ENCODE measurements at regions not wholly inside any gene's neighbourhood (a gene's known extent, or its start where the extent isn't known, plus 50 kb on each side); places are given as distances from the start of the nearest gene placed in this dataset.

DNA sequence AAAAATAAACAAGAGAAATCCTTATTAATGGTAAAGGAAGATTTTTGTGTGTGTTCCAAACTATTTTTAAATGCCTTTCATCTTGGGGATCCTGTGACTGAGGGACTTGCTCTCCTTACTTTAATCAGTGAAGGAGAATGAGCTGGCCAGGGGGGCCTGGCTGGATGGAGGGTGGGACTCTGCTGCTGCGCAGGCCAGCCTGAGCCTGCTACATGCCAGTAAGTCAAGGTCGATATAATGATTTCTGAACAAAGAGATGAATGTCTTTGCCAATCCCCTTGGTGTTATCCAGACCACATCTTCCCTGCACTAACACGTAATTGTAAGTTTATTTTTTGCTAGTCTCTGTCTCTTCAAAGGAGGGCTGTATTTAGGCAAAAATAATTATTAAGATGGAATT is 1679.2 kb upstream of the TENM3 start:
- DNase-seq, result no peak

DNA sequence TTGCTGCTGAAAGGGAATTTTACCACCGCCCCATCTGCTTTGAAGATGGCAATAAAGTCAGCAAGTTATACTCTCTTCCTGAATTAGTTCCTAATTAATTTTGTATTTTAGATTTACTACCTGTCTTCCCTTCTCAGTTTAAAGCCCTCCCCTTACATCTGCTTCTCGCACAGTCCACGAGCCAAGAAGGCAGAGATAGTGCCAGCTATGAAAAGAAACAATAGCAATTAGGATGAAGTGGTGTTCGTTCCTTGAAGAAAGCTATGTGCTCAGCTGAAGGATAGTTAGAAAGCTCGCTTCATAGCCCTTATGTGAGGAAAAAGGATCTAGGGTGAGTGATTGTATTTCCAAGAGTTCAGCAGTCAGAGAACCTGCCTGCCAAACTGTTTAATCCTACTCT is 1678.8 kb upstream of the TENM3 start:
- DNase-seq, result no peak

DNA sequence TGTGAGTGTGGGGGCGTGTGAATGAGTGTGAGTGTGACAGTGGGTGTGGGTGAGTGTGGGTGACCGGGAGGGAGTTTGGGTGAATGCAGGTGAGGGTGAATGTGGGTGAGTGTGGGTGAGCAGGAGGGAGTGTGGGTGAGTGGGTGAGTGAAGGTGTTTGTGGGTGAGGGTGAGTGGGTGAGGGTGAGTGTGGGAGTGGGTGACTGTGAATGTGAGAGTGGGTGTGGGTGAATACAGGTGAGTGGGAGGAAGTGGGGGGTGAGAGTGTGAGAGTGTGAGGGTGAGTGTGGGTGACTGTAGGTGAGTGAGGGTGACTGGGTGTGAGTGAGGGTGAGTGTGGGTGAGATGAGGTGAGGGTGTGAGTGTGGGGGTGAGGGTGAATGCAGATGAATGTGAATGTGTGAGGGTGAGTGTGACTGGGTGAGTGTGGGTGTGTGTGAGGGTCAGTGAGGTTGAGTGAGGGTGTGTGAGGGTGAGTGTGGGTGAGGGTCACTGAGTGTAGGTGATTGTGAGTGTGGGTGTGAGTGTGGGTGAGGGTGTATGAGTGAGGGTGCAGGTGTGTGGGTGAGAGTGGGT is 1677.3 kb upstream of the TENM3 start:
- DNase-seq, result no peak

DNA sequence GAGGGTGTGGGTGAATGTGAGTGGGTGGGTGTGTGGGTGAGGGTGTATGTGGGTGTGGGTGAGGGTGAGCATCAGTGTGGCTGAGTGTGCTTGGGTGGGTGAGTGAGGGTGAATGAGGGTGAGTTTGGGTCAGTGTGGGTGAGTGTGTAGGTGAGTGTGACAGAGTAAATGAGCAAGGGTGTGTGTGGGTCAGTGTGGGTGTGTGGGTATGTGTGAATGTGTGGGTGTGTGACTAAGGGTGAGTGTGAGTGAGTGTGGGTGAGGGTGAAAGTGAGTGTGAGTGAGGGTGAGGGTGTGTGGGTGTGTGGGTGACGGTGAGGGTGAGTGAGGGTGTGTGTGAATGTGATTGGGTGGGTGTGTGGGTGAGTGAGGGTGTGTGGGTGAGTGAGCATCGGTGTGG is 1676.7 kb upstream of the TENM3 start:
- no peak for DNase-seq

DNA sequence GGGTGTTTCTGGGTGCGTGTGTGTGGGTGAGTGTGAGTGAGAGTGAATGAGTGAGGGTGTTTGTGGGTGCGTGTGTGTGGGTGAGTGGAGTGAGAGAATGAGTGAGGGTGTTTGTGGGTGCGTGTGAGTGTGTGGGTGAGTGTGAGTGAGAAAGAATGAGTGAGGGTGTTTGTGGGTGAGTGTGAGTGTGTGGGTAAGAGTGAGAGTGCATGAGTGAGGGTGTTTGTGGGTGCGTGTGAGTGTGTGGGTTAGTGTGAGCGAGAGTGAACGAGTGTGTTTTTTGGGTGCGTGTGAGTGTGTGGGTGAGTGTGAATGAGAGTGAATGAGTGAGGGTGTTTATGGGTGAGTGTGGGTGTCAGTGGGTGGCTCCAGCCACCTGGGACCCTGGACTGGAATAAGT is 1676.1 kb upstream of the TENM3 start:
- DNase-seq, result no peak

DNA sequence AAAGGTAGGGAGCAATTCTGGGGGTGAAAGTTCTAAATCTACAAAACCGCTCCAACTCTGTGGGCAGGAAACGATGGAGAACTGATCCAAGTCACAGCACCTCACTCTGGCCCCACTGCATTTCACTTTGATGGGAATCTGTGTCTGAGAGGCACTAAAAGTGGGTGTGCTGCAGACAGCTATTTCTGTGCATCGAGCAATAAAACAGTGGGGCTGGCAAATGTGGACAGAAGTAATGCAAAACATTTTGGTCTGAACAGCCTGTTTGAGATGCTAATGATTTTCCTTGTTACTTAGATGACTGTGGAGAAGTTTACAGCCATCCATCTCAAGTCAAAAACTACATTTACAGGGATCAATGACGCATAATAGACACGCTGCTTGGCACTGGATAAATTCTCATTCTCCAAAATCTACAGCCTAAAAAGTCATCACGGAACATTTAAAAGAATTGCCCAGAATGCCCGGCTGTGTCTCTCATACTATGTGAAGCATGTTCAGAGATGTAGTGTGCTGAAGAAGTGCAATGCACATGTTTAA is 1671.6 kb upstream of the TENM3 start:
- DNase-seq, result no peak

DNA sequence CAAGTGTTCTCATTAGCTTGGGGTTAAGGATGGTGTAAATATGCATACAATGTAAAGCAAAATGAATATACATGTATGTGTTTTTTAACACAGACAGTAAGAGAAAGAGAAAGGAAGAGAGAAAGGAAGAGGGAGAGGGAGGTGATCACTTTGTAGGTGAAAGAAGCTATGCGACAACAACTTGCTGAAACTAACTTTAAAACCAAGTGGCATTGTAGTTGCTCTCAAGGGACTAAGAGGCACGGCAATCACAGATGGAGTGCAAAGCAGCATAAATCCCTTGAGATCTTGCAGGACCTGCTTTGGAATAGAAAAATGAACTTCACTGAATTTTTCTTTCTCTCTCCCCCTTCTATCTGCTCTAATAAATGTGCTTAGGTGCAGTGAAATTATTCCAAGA is 1665.0 kb upstream of the TENM3 start:
- no peak for DNase-seq

DNA sequence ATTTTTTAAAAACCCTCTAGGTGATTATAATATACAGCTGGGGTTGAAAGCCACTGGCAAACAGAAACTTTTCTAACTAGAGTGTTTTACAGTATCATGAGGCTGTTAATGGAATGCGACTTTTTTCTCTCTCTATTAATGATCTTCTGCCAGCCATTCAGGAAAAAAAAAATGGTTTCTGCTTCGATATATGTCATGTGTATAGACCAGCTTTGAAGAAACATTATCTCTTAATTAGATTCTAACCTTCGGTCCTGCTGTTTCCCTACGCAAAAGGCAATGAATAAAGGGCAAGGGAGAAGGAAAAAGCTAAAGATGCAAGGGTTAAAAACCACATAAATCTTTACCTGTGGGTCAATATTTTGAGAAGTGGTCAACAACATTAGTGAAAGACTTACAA is 1662.1 kb upstream of the TENM3 start:
- no peak for DNase-seq

DNA sequence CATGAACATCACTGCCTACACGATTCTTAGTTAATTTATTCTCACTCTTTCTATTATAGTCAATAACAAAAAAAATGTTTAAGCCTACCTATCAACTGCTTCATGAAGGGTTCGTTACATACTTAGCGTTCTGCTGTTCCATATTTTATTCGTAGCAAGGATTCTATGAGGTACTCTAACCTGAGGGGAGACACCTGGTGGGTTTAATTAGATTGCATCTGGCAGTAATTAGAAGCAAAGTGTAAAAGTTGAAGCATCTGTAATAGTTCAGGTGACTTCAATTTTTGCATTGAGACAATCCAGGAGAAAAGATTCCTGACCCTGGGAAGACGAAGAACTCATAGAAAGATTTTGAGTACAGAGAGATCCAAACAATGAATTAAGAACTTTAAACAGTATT is 1655.8 kb upstream of the TENM3 start:
- no peak for DNase-seq

DNA sequence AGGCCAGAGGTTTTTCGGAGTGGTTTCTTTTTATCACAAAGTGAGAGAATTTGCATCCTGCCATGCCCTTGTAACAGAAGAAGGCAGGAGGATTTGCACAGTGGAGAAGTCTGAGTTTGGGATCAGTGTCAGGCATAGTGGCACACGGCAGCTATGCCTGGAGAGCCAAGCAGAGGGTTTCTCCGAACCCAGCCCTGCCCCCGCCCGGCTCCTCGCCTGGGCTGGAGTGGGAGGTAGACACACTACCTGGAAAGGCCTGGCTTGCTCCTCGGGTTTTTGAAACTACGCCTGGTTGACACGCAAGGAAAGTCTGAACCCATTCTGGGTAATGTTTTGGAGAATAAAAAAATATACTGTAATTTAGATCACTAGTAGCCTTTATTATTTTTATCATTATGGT is 1653.6 kb upstream of the TENM3 start:
- DNase-seq, result no peak

DNA sequence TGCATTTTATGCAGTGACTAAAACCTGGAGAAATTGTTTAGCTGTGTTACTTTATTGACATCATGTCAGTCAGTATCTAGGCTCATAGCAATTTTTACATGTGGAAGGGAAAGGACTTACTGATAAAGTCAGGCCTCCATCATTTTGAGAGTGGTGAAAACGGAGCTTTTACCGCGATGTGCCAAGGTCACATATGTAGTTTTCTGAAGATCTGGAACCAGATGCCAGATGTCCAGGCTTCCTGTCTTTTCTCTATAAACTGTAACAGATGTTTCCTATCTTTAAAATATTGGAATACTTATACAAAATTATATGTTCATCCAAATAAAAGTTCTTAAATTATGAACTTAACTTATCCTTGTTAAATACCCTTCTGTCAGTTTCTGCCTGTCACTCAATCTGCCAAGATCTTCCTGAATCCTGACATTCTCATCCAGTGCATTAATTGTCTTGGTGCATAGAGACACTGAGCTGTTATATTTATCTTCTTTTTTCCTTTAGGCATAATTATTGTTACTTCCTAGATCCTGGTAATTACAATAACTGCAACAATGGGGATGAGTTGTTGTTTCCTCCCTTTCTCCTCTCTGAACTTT is 1646.2 kb upstream of the TENM3 start:
- DNase-seq, result no peak

DNA sequence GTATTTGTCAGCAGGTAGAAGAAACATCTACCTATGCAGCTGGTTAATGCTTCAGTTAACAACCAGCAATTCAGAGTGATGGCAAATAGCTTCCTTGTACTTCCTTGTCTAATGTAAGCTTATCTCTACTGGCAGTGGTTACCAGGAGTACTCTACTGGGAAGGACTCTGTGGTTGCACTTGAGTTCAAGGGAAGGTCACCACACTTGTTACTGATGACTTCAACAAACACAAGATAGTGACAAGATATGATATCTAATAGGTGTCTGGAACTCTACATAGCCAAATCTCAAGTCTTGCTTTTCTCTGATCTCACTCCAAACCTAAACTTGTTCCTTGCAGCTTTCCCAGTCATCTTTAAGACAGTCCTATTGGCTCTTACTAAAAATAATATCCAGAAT is 1644.9 kb upstream of the TENM3 start:
- DNase-seq, result no peak

DNA sequence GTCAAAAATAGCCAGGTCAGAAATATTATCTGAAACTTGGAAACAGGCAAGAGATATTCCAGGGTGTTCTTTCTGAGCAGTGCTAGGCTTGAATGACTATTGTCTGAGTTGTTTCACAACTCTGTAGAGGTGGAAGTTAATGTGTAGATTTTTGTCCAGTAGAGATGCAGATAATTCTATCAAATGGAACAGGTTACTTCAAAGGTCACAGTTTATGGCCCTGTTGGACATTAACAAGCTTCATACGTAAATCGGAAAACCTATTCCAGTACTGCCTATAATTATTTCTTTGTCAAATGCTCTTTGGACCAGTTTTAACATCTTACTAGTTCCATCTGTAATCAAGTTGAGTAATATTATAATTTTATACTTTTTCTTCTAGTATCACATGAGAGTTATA is 1639.4 kb upstream of the TENM3 start:
- no peak for DNase-seq

DNA sequence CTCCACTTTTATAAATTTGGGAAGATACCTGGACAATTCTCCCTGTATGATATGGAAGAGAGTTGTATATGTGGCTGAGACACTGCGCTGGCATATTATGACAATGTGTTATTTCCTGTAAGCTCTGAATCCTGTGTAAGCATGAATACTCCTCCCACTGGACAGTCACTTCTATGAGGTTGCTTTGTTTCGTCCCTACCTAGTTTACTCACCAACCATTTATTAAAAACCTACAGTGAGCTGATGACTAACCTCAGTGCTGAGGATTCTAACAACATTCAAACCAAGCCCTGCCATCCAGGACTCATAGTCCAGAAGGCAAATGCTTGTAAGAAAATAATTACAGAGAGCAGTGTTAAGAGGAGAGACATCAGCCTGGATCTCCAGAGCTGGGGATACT is 1632.9 kb upstream of the TENM3 start:
- DNase-seq, result no peak

DNA sequence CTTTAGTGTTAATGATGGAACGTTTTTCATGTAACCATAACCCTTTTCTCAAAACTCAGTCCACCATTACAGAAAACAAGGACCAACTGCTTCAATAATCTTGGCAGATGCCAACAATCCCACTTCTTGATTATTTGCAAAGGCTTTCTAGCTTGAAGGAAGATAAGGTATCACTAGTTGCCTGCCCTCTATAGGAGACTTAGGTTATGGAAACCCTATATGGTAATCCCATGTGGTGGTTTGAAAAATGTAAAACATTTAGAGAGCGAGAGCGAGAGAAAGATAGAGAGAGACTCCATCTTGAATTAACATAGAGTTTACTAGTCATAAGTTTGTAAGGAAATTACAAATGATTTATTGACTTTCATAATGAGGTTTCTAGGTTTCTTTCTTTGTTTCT is 1627.5 kb upstream of the TENM3 start:
- DNase-seq, result no peak

DNA sequence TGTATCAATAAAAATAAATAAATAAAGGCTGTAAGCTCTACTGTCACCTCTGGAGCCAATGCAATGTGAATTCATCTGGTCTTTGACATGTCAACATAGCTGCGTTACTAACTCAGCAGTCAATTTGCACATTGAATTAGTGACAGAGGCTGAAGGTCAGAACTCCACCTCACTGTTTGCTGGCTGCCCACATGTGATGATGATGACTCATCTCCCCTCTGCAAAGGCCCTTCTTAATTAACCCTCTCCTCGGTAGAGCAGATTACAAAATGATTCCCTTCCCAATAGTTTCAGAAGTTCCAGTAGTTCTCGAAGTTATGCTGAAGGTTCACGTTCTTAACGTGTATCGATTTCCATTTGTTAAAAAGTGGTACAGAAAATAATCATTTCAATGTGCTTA is 1626.0 kb upstream of the TENM3 start:
- DNase-seq, result no peak

DNA sequence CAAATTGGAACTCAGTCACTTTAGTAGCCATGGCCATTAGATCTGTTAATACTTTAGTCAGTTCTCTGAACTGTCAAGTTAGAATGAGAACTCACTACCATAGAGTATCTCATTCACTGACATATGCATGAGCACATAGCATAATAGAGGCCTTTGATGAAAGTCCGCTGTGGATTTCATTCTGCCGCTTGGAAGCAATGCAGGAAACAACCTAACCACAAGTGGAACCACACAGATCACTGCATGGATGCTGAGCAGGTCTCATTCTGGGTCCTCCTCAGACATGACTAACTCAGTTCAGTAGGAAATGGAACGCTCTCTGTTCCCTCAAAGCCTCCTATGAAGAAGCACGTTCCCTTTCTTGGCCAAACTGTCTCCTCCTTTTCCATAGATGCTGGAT is 1624.8 kb upstream of the TENM3 start:
- DNase-seq, result no peak

DNA sequence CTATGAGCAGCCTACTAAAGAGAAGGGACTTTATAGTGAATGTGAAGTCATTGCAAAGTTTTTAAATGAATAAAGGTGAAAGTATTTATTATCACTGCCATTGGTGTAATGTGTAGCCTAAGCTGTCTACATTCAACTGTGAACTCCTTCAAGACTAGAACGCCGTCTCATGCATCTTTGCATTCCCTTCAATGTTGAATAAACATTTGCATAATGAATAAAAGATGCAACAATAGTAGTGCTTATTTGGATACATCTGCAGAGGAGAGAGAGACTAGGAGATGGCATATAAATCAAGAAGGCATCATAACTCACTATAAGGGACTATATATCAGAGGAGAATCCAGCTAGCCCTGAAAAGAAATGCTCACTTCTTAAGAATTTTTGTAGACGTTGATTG is 1623.8 kb upstream of the TENM3 start:
- no peak for DNase-seq

DNA sequence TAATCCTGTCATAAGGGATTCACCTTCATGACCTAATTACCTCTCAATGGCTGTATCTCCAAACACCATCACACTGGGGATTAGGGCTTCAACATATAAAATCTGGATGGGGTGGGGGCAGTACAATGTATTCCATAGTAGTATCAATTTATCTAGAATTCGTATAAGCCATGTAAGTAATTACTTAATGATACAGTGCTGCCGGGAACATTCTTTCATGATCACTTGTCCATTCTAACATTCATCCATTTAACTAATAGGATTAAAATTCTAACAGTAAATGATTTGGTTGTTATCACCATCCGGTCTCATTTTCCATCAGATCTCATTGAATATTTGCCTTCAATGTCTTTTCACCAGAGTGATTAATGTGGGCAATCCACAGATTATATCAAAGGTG is 1620.9 kb upstream of the TENM3 start:
- no peak for DNase-seq

DNA sequence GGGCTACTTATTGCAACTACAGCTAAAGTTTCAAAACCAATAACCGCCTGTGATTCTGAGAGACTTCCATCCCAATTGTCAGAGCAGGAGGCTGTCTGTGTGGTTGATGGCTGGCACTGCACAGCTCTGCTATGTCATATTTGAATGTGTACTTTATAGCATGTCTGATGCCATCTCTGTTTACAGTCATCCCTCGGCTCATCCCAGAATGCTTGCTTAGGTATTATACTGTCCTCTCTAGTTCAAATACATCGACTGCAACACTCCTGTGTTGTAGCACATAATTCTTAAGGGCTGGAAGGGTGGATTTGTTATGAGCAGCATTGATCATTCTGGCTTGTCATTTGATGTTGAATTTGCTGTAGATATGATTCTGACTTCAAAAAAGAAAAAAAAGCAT is 1617.5 kb upstream of the TENM3 start:
- no peak for DNase-seq

DNA sequence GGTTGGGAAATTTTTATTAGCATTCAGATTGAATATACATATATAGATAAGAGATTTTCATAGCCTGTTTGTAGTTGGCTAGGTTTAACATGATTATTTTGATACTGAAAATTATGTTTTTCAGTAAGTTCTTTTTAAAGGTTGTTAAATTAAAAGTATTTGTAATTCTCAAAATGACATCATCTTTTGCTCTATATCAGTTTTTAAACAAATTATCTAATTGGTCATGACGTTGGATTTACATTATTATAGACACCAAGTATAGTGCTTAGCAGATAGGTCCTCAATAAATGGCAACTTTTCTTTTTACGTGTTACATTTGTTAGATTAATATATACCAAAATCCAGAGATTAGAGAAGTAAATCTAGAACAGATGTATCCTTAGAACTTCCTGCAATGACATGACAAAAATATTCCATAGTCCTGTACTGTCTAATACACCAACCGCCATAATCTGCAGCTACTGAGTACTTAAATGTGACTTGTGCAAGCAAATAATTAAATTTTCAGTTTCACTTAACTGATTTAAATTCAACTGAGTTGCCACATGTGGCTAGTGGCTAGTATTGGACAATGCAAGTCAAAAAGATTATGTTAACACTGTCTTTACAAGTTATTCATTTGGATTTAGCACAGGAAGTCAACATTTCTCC is 1613.1 kb upstream of the TENM3 start:
- DNase-seq, result no peak

DNA sequence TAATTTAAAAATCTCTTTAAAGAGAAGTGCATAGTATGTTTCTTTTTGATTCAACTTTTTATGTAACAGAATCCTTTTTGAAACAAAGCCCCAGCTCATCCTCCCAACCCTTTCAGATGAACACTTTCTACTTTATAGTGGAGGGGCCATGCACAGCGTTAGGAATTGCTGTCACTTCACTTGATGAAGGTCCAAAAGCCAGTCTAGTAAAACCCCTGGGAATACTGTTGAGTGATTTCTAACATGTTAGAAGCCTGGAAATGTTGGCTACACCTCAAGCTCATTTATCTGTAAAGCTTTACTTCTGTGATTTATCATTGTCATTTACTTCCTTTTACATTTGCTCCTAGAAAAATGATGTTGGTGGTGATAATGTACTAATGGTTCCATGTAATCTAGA is 1608.9 kb upstream of the TENM3 start:
- no peak for DNase-seq

DNA sequence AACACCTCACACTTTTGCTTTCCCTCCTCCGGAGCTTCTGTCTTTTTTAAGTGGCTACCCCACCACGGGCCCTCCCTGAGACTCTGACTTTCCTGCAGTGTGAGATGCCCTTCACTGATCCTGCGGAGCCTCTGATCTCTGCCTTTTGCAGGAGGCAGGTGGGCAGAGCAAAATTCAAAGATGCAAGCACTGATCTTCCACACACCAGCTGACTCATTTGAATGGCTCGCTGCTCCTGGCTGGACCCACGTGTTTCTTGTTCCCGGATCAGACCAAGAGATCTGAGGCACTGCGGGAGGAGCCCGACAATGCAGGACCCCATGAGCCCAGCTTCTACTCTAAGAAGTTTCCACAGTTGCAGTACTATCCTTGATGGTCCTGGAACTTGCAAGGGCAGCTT is 1607.9 kb upstream of the TENM3 start:
- DNase-seq, result no peak

DNA sequence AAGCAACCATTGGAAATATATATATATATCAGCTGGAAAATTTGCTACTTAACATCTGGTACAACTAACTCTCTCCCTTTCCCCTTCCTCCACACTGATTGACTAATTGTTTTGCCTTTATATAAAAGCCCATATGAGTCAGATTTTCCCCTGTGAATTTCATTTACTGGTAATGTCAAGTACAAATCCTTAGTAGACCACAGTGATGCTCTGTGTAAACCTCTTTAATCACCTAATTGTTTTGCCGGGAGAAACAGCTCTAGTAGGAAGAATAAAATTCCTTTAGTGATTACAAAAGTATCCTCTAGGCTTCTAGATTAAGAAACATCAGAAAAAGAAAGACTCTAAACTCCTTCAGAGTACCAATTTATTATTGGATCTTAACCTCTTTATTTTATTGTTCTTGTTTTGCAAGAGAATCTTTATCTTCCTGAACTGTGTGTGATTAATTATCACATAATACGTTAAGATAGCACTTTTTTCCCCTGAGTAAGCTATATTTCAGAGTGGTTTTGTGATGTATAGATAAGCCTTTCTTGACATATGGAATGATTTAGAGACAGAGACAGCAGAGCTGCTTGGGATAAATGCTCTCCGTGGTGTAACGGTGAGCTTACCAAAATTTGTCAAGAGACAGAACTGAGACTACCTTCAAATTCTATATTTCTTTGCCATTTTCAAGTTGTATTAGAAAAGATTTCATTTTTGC is 1606.4 kb upstream of the TENM3 start:
- DNase-seq, result no peak
